IMR-90 (cell line): ENCODE measurements at regions not wholly inside any gene's neighbourhood (a gene's known extent, or its start where the extent isn't known, plus 50 kb on each side); places are given as distances from the start of the nearest gene placed in this dataset.

Source experiments
- ATAC-seq: fragments of 200-7000 bp; cut with Tn5 transposase; 2 replicates; pipeline ENCODE4 v1.9.1; 2020; ENCODE audit warnings: low read depth, mild to moderate bottlenecking, moderate library complexity
- BruUV-seq: library from RNA; stranded (reverse); fragments of 400-500 nt; replicated peaks from 2 replicates; lab custom pipeline; 2021; lab: Mats Ljungman, UMichigan
- CTCF ChIA-PET: fragments of 300-600 bp; formaldehyde crosslinking; extraction: SDS; loops from one replicate; lab custom pipeline; 2021; ENCODE audit warnings: antibody characterized with exemption; lab: Yijun Ruan, JAX
- POLR2A ChIA-PET: fragments of 300-600 bp; sonication (Branson Sonifier 250); formaldehyde crosslinking; loops from one replicate; lab custom pipeline; 2022; ENCODE audit warnings: antibody characterized with exemption; ENCODE audit not compliant: unreplicated experiment; lab: Charles Lee
- DNase-seq: peaks from one replicate; pipeline ENCODE4 v3.0.0; 2013
- H2AFZ ChIP-seq: replicated peaks from 2 replicates; pipeline ENCODE3; 2013; ENCODE audit warnings: low read length, mild to moderate bottlenecking; ENCODE audit not compliant: poor library complexity
- H2AK5ac ChIP-seq: 2 replicates; pipeline ENCODE4 v1.6.1; 2013; ENCODE audit warnings: low read depth, low read length, inconsistent platforms
- H2AK9ac ChIP-seq: replicated peaks from 2 replicates; pipeline ENCODE3; 2013; ENCODE audit warnings: mild to moderate bottlenecking, low read depth, low read length, moderate library complexity; ENCODE audit not compliant: poor library complexity
- H2BK120ac ChIP-seq: 2 replicates; pipeline ENCODE4 v1.6.1; 2013; ENCODE audit warnings: low read depth, low read length, inconsistent platforms
- H2BK15ac ChIP-seq: 3 replicates; pipeline ENCODE4 v1.6.1; 2013; ENCODE audit warnings: low read depth, low read length, inconsistent platforms
- H2BK20ac ChIP-seq: 2 replicates; pipeline ENCODE4 v1.6.1; 2013; ENCODE audit warnings: low read depth, mild to moderate bottlenecking, inconsistent platforms, low read length, moderate library complexity
- H2BK5ac ChIP-seq: 2 replicates; pipeline ENCODE4 v1.6.1; 2013; ENCODE audit warnings: mild to moderate bottlenecking, low read depth, low read length, inconsistent platforms; ENCODE audit not compliant: poor library complexity, severe bottlenecking
- H3K14ac ChIP-seq: replicated peaks from 2 replicates; pipeline ENCODE4 v1.6.1; 2013; ENCODE audit warnings: low read depth, low read length, inconsistent platforms
- H3K18ac ChIP-seq: 2 replicates; pipeline ENCODE4 v1.6.1; 2013; ENCODE audit warnings: low read depth, low read length, control low read depth
- H3K23ac ChIP-seq: 2 replicates; pipeline ENCODE4 v1.6.1; 2013; ENCODE audit warnings: low read depth, low read length, inconsistent platforms
- H3K27ac ChIP-seq: 2 replicates; pipeline ENCODE4 v1.5.1; 2013; ENCODE audit warnings: mild to moderate bottlenecking, control low read depth, low read length; ENCODE audit not compliant: insufficient read depth
- H3K27me3 ChIP-seq: 2 replicates; pipeline ENCODE4 v1.6.1; 2013; ENCODE audit warnings: low read length; ENCODE audit not compliant: control insufficient read depth, insufficient read depth
- H3K36me3 ChIP-seq: 2 replicates; pipeline ENCODE4 v1.6.1; 2013; ENCODE audit warnings: low read length, mixed read lengths; ENCODE audit not compliant: control insufficient read depth, insufficient read depth
- H3K4ac ChIP-seq: 2 replicates; pipeline ENCODE4 v1.6.1; 2013; ENCODE audit warnings: low read depth, low read length, inconsistent platforms
- H3K4me1 ChIP-seq: 2 replicates; pipeline ENCODE4 v1.6.1; 2013; ENCODE audit warnings: low read length, mixed read lengths; ENCODE audit not compliant: control insufficient read depth, insufficient read depth
- H3K4me2 ChIP-seq: 2 replicates; pipeline ENCODE4 v1.6.1; 2013; ENCODE audit warnings: low read depth, mild to moderate bottlenecking, control low read depth, low read length, moderate library complexity
- H3K4me3 ChIP-seq: 2 replicates; pipeline ENCODE4 v1.5.1; 2013; ENCODE audit warnings: low read depth, mild to moderate bottlenecking, control low read depth, low read length, moderate library complexity; ENCODE audit not compliant: insufficient read depth
- H3K56ac ChIP-seq: 2 replicates; pipeline ENCODE4 v1.6.1; 2013; ENCODE audit warnings: low read length, inconsistent platforms; ENCODE audit not compliant: insufficient read depth; ENCODE audit errors: extremely low read depth
- H3K79me1 ChIP-seq, 2 experiments: 2 replicates each; pipeline ENCODE4 v1.6.1; 2013; ENCODE audit warnings: low read length in 2 of 2, inconsistent platforms in 1 of 2, low read depth in 1 of 2
- H3K9ac ChIP-seq: 2 replicates; pipeline ENCODE4 v1.6.1; 2013; ENCODE audit warnings: low read depth, low read length, control low read depth
- H3K9me1 ChIP-seq: 2 replicates; pipeline ENCODE4 v1.6.1; 2013; ENCODE audit warnings: low read length, inconsistent platforms; ENCODE audit not compliant: insufficient read depth
- H3K9me3 ChIP-seq: 2 replicates; pipeline ENCODE4 v1.6.1; 2013; ENCODE audit warnings: low read length; ENCODE audit not compliant: control insufficient read depth, insufficient read depth
- H4K20me1 ChIP-seq: 2 replicates; pipeline ENCODE4 v1.6.1; 2013; ENCODE audit warnings: low read length, inconsistent platforms; ENCODE audit not compliant: insufficient read depth
- H4K5ac ChIP-seq: 2 replicates; pipeline ENCODE4 v1.6.1; 2013; ENCODE audit warnings: mild to moderate bottlenecking, low read depth, low read length, control low read depth
- H4K8ac ChIP-seq, 2 experiments: 2 replicates each; pipeline ENCODE4 v1.6.1; 2013; ENCODE audit warnings: low read depth in 2 of 2, low read length in 2 of 2, control low read depth in 1 of 2, inconsistent platforms in 1 of 2
- H4K91ac ChIP-seq: 2 replicates; pipeline ENCODE4 v1.6.1; 2013; ENCODE audit warnings: low read depth, low read length, inconsistent platforms; ENCODE audit not compliant: insufficient read depth
- CEBPB ChIP-seq: IDR thresholded peaks from 2 replicates; pipeline ENCODE4 v1.6.1; 2012; ENCODE audit warnings: low read depth, low read length, improper control_type of control experiment
- ELK1 ChIP-seq: fragments of 150-350 bp; IDR thresholded peaks from 2 replicates; pipeline ENCODE4 v1.6.1; 2016; ENCODE audit warnings: low read depth, mild to moderate bottlenecking, low read length, moderate library complexity, borderline replicate concordance
- FOS ChIP-seq: fragments of 150-350 bp; IDR thresholded peaks from 2 replicates; pipeline ENCODE4 v1.6.1; 2016; ENCODE audit warnings: low read depth, low read length
- MAFK ChIP-seq: IDR thresholded peaks from 2 replicates; pipeline ENCODE4 v1.6.1; 2012; ENCODE audit warnings: low read depth, low read length, improper control_type of control experiment
- MAZ ChIP-seq: IDR thresholded peaks from 2 replicates; pipeline ENCODE4 v1.6.1; 2012; ENCODE audit warnings: low read depth, mild to moderate bottlenecking, low read length, improper control_type of control experiment, moderate library complexity, borderline replicate concordance
- MXI1 ChIP-seq: IDR thresholded peaks from 2 replicates; pipeline ENCODE4 v1.6.1; 2012; ENCODE audit warnings: low read depth, mild to moderate bottlenecking, low read length, moderate library complexity, borderline replicate concordance
- NFE2L2 ChIP-seq: fragments of 150-350 bp; IDR thresholded peaks from 2 replicates; pipeline ENCODE4 v1.6.1; 2016; ENCODE audit warnings: low read depth, mild to moderate bottlenecking, low read length
- RAD21 ChIP-seq: IDR thresholded peaks from 2 replicates; pipeline ENCODE4 v1.6.1; 2012; ENCODE audit warnings: low read length, improper control_type of control experiment
- RCOR1 ChIP-seq: IDR thresholded peaks from 2 replicates; pipeline ENCODE4 v1.6.1; 2012; ENCODE audit warnings: mild to moderate bottlenecking, low read length, improper control_type of control experiment; ENCODE audit not compliant: insufficient replicate concordance
- RFX5 ChIP-seq: IDR thresholded peaks from 2 replicates; pipeline ENCODE4 v1.8.0; 2012; ENCODE audit warnings: low read depth, mild to moderate bottlenecking, low read length, moderate library complexity
- SMC3 ChIP-seq: fragments of 150-350 bp; IDR thresholded peaks from 2 replicates; pipeline ENCODE4 v1.6.1; 2016; ENCODE audit warnings: low read depth, mild to moderate bottlenecking, antibody characterized with exemption, low read length, moderate library complexity
- dilution Hi-C: fragments of 300-500 bp; cut with HindIII; formaldehyde crosslinking; loops from one replicate; pipeline ENCODE4 v1.14.3; 2018; ENCODE audit warnings: low sequenced_read_pairs; ENCODE audit not compliant: unreplicated experiment
- in situ Hi-C: fragments of 300-500 bp; cut with MboI; formaldehyde crosslinking; loops from 3 replicates; pipeline ENCODE4 v1.14.3; 2019; ENCODE audit warnings: low sequenced_read_pairs, inconsistent platforms, mixed read lengths
- intact Hi-C: fragments of 100-400 bp; cut with micrococcal nuclease; formaldehyde crosslinking; loops from 2 replicates; pipeline ENCODE4 v1.10.0; 2022
- TF ChIP-seq, protein P1 (sequence below): fragments of 150-350 bp; IDR thresholded peaks from 2 replicates; pipeline ENCODE4 v1.6.1; 2017; ENCODE audit warnings: mild to moderate bottlenecking, antibody characterized with exemption, low read length, low read depth

DNA sequence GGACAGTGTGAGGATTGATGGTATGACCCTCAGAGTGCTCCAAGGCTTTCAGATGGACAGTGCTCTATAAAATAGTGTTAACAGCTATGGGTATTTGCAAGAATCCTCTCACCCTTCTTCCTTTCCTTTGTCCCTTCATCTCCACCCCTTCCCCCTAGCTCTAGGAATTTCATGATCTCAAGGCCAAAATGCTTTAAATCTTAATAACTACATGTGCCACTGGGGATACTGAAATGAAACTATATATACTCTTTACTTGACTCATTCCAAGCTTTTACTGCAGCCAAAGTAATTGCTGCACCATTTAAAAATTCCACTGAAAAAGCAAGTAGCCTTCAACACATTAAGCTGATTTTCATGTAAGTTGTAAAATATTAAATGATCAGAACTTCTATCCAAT, 361.6 kb upstream of the SLC30A5 start:
- in situ Hi-C loops (no loop called here), intact Hi-C loops (no loop called here), dilution Hi-C loops (no loop called here)
- DNase-seq (no peak), ATAC-seq (no peak)
- no peak overlapping the region for H3K4me2 ChIP-seq
- H3K14ac ChIP-seq, result no peak overlapping the region
- no peak overlapping the region for H2AK9ac ChIP-seq
- no peak for TF ChIP-seq RFX5
- no peak for TF ChIP-seq MAFK
- no peak for TF ChIP-seq ELK1
- TF ChIP-seq SMC3, result no peak
- TF ChIP-seq CEBPB, result no peak
- no peak for TF ChIP-seq FOS
- no peak for TF ChIP-seq RAD21
- no peak for TF ChIP-seq NFE2L2
- no peak for TF ChIP-seq MXI1
- no peak for TF ChIP-seq MAZ
- no peak for TF ChIP-seq RCOR1
- TF ChIP-seq, protein P1, sequence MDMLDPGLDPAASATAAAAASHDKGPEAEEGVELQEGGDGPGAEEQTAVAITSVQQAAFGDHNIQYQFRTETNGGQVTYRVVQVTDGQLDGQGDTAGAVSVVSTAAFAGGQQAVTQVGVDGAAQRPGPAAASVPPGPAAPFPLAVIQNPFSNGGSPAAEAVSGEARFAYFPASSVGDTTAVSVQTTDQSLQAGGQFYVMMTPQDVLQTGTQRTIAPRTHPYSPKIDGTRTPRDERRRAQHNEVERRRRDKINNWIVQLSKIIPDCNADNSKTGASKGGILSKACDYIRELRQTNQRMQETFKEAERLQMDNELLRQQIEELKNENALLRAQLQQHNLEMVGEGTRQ, result no peak
- H4K5ac ChIP-seq, result no peak overlapping the region
- no peaks in the 10 kb centered on the region for H3K9me3 ChIP-seq
- H2AFZ ChIP-seq, result no peak overlapping the region
- H3K27me3 ChIP-seq, result no peaks in the 10 kb centered on the region; the same call in 1 of the 2 replicates
- H3K79me1 ChIP-seq, result no peaks in the 10 kb centered on the region
- H2BK20ac ChIP-seq, result no peak overlapping the region
- no peak overlapping the region for H3K18ac ChIP-seq
- no peaks in the 10 kb centered on the region for H3K4me1 ChIP-seq
- H4K8ac ChIP-seq, result no peak overlapping the region
- no peak overlapping the region for H3K4ac ChIP-seq
- H2BK5ac ChIP-seq, result no peak overlapping the region
- H2BK120ac ChIP-seq, result no peak overlapping the region
- no peak overlapping the region for H3K56ac ChIP-seq
- H3K9ac ChIP-seq, result no peak overlapping the region
- no peaks in the 10 kb centered on the region for H4K20me1 ChIP-seq
- H3K36me3 ChIP-seq, result no peaks in the 10 kb centered on the region
- ChIA-PET CTCF (interaction anchor here (0.6 kb wide), 1 partner anchor 1871 kb away, joined by 3 read pairs; no protein-coding TSS in a partner anchor), POLR2A (no interaction called here)
- H2BK15ac ChIP-seq, result no peak overlapping the region
- no peak overlapping the region for H4K91ac ChIP-seq
- no peaks in the 10 kb centered on the region for H3K9me1 ChIP-seq
- no peak overlapping the region for H2AK5ac ChIP-seq
- BruUV-seq, result no TSS peak
- no peak overlapping the region for H3K27ac ChIP-seq
- no peak overlapping the region for H3K4me3 ChIP-seq
- H3K23ac ChIP-seq, result no peak overlapping the region
